HepG2 (cell line): ENCODE measurements at regions not wholly inside any gene's neighbourhood (a gene's known extent, or its start where the extent isn't known, plus 50 kb on each side); places are given as distances from the start of the nearest gene placed in this dataset.

ENCODE experiments used
- ZNF777 ChIP-seq: sonication (generic); formaldehyde crosslinking; IDR thresholded peaks from 2 replicates; pipeline ENCODE4 v1.4.0; 2020; ENCODE audit warnings: missing genetic modification reagents
- TF ChIP-seq, protein P1 (sequence below): sonication (generic); formaldehyde crosslinking; IDR thresholded peaks from 2 replicates; pipeline ENCODE4 v1.5.0; 2020; ENCODE audit warnings: mild to moderate bottlenecking, missing genetic modification reagents, moderate library complexity
- TF ChIP-seq, protein P2 (sequence below): sonication (generic); formaldehyde crosslinking; conservative IDR thresholded peaks from 2 replicates; pipeline ENCODE4 v1.8.0; 2022; ENCODE audit warnings: missing genetic modification reagents
- TF ChIP-seq, protein P3 (sequence below): sonication (generic); formaldehyde crosslinking; IDR thresholded peaks from 2 replicates; pipeline ENCODE4 v1.4.0; 2020; ENCODE audit warnings: missing genetic modification reagents

DNA sequence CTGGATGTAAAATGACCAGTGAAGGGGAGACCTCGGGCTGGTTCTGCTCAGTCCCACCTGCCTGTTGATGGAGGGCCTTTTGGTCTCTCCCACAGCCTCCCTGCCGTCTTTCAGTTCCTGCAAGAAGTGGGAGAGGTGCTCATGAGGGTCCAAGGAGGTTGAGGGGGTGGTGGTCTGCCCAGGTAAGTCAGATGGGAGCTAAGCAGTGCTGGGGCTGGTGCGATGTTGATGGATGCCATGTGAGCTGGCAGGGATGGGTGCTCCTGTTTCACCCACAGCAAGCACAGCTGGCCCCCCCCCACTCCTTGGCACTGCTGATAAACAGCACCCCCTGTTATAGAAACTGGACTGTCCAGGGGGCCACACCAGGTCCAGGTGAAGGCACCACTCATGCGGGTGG is 145.6 kb downstream of the NSG2 start:
- TF ChIP-seq, protein P1, sequence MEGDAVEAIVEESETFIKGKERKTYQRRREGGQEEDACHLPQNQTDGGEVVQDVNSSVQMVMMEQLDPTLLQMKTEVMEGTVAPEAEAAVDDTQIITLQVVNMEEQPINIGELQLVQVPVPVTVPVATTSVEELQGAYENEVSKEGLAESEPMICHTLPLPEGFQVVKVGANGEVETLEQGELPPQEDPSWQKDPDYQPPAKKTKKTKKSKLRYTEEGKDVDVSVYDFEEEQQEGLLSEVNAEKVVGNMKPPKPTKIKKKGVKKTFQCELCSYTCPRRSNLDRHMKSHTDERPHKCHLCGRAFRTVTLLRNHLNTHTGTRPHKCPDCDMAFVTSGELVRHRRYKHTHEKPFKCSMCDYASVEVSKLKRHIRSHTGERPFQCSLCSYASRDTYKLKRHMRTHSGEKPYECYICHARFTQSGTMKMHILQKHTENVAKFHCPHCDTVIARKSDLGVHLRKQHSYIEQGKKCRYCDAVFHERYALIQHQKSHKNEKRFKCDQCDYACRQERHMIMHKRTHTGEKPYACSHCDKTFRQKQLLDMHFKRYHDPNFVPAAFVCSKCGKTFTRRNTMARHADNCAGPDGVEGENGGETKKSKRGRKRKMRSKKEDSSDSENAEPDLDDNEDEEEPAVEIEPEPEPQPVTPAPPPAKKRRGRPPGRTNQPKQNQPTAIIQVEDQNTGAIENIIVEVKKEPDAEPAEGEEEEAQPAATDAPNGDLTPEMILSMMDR: no peak
- no peak for TF ChIP-seq ZNF777 (CRISPR knock-in tag)
- TF ChIP-seq, protein P2, sequence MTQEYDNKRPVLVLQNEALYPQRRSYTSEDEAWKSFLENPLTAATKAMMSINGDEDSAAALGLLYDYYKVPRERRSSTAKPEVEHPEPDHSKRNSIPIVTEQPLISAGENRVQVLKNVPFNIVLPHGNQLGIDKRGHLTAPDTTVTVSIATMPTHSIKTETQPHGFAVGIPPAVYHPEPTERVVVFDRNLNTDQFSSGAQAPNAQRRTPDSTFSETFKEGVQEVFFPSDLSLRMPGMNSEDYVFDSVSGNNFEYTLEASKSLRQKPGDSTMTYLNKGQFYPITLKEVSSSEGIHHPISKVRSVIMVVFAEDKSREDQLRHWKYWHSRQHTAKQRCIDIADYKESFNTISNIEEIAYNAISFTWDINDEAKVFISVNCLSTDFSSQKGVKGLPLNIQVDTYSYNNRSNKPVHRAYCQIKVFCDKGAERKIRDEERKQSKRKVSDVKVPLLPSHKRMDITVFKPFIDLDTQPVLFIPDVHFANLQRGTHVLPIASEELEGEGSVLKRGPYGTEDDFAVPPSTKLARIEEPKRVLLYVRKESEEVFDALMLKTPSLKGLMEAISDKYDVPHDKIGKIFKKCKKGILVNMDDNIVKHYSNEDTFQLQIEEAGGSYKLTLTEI (CRISPR knock-in tag): no peak
- TF ChIP-seq, protein P3, sequence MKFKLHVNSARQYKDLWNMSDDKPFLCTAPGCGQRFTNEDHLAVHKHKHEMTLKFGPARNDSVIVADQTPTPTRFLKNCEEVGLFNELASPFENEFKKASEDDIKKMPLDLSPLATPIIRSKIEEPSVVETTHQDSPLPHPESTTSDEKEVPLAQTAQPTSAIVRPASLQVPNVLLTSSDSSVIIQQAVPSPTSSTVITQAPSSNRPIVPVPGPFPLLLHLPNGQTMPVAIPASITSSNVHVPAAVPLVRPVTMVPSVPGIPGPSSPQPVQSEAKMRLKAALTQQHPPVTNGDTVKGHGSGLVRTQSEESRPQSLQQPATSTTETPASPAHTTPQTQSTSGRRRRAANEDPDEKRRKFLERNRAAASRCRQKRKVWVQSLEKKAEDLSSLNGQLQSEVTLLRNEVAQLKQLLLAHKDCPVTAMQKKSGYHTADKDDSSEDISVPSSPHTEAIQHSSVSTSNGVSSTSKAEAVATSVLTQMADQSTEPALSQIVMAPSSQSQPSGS: no peak
